CD14-positive monocyte (primary cell): ENCODE measurements at regions not wholly inside any gene's neighbourhood (a gene's known extent, or its start where the extent isn't known, plus 50 kb on each side); places are given as distances from the start of the nearest gene placed in this dataset.

Experiments
- DNase-seq, 3 donors: peaks; one replicate each; pipeline ENCODE4 v3.0.0-alpha.2; 2011 to 2022
- H2AFZ ChIP-seq: 2 replicates; pipeline ENCODE4 v1.6.0; 2012; ENCODE audit warnings: mild to moderate bottlenecking, low read depth, low read length, inconsistent platforms; ENCODE audit not compliant: insufficient read depth, poor library complexity, severe bottlenecking
- H3K27ac ChIP-seq, 2 donors: 1 replicate in 1 of 2; 2 replicates in 1 of 2; pipeline ENCODE4 v1.5.1; 2012 to 2013; ENCODE audit warnings: low read length in 2 of 2, control low read depth in 1 of 2, inconsistent platforms in 1 of 2, low read depth in 1 of 2, mild to moderate bottlenecking in 1 of 2
- H3K27me3 ChIP-seq, 2 donors: one replicate each; pipeline versions ENCODE4 v1.6.0 to v1.6.1; 2011 to 2013; ENCODE audit warnings: low read length in 2 of 2; ENCODE audit not compliant: control insufficient read depth in 2 of 2, insufficient read depth in 2 of 2
- H3K36me3 ChIP-seq, 2 donors: replicated peaks in 1 of 2; 1 replicate in 1 of 2; 2 replicates in 1 of 2; pipeline versions ENCODE4 v1.5.1 to v1.6.1; 2012 to 2013; ENCODE audit warnings: low read length in 2 of 2, control low read depth in 1 of 2, inconsistent platforms in 1 of 2, mild to moderate bottlenecking in 1 of 2; ENCODE audit not compliant: insufficient read depth in 2 of 2, control insufficient read depth in 1 of 2
- H3K4me1 ChIP-seq, 2 donors: 1 replicate in 1 of 2; 2 replicates in 1 of 2; pipeline versions ENCODE4 v1.5.1 to v1.6.1; 2012 to 2013; ENCODE audit warnings: low read length in 2 of 2, control low read depth in 1 of 2, inconsistent platforms in 1 of 2, mild to moderate bottlenecking in 1 of 2, moderate library complexity in 1 of 2; ENCODE audit not compliant: insufficient read depth in 2 of 2, control insufficient read depth in 1 of 2
- H3K4me2 ChIP-seq: replicated peaks from 2 replicates; pipeline ENCODE3; 2012; ENCODE audit warnings: low read length, moderate library complexity, mild to moderate bottlenecking; ENCODE audit not compliant: poor library complexity, severe bottlenecking; ENCODE audit errors: extremely low read depth
- H3K4me3 ChIP-seq, 3 experiments: fragments of 200-600 bp in 1 of 3; sonication (generic) in 1 of 3; replicated peaks in 1 of 3; 1 replicate in 2 of 3; 2 replicates in 1 of 3; pipeline ENCODE4 v1.5.1; 2011 to 2013; ENCODE audit warnings: low read length in 3 of 3, mild to moderate bottlenecking in 3 of 3, control low read depth in 2 of 3, low read depth in 2 of 3, inconsistent platforms in 1 of 3, moderate library complexity in 1 of 3
- H3K79me2 ChIP-seq: 2 replicates; pipeline ENCODE4 v1.6.0; 2012; ENCODE audit warnings: mild to moderate bottlenecking, control low read depth, inconsistent platforms, low read length, moderate library complexity; ENCODE audit not compliant: insufficient read depth
- H3K9ac ChIP-seq: 2 replicates; pipeline ENCODE4 v1.6.0; 2017; ENCODE audit warnings: low read length, mild to moderate bottlenecking; ENCODE audit not compliant: insufficient read depth, poor library complexity, severe bottlenecking
- H3K9me3 ChIP-seq, 2 donors: replicated peaks in 1 of 2; 1 replicate in 1 of 2; 2 replicates in 1 of 2; pipeline versions ENCODE4 v1.5.1 to v1.6.1; 2012 to 2013; ENCODE audit warnings: low read length in 2 of 2, control low read depth in 1 of 2; ENCODE audit not compliant: control insufficient read depth in 1 of 2, insufficient read depth in 1 of 2
- H4K20me1 ChIP-seq: 2 replicates; pipeline ENCODE4 v1.6.0; 2012; ENCODE audit warnings: mild to moderate bottlenecking, low read length, control low read depth, moderate library complexity; ENCODE audit not compliant: insufficient read depth
- H3K27ac Mint-ChIP-seq, 7 donors: one replicate each; pipeline ENCODE4 v1.8.0; 2020; ENCODE audit warnings: mild to moderate bottlenecking in 7 of 7, mixed read lengths in 7 of 7, moderate library complexity in 6 of 7, inconsistent platforms in 2 of 7
- H3K27me3 Mint-ChIP-seq, 3 donors: one replicate each; pipeline ENCODE4 v1.8.0; 2021 to 2022; ENCODE audit warnings: low read depth in 3 of 3, mild to moderate bottlenecking in 3 of 3, mixed read lengths in 3 of 3, moderate library complexity in 3 of 3, inconsistent platforms in 1 of 3
- H3K36me3 Mint-ChIP-seq, 2 donors: one replicate each; pipeline ENCODE4 v1.8.0; 2020; ENCODE audit warnings: mixed read lengths in 2 of 2, inconsistent platforms in 1 of 2, mild to moderate bottlenecking in 1 of 2
- H3K4me1 Mint-ChIP-seq: one replicate; pipeline ENCODE4 v1.8.0; 2020; ENCODE audit warnings: mild to moderate bottlenecking, mixed read lengths
- H3K4me3 Mint-ChIP-seq, 2 donors: one replicate each; pipeline ENCODE4 v1.8.0; 2020; ENCODE audit warnings: mild to moderate bottlenecking in 2 of 2, mixed read lengths in 2 of 2, moderate library complexity in 1 of 2
- H3K9me3 Mint-ChIP-seq, 7 donors: one replicate each; pipeline ENCODE4 v1.8.0; 2020 to 2022; ENCODE audit warnings: mixed read lengths in 7 of 7, mild to moderate bottlenecking in 6 of 7, moderate library complexity in 6 of 7, inconsistent platforms in 2 of 7
- WGBS: methylation state at CpG from one replicate; pipeline ENCODE4 v1.1.5; 2013; ENCODE audit warnings: missing lambda C conversion rate; ENCODE audit not compliant: insufficient coverage; 5-methylcytosine and 5-hydroxymethylcytosine counted together
- intact Hi-C, 2 donors: fragments of 100-400 bp; cut with micrococcal nuclease; formaldehyde crosslinking; loops; one replicate each; pipeline versions ENCODE4 v1.15.0 to v1.15.1; 2023
- TF ChIP-seq, protein P1 (sequence below): fragments of 200-600 bp; IDR thresholded peaks from one replicate; pipeline ENCODE4 v1.8.0; 2022; ENCODE audit warnings: antibody characterized with exemption, mild to moderate bottlenecking

DNA sequence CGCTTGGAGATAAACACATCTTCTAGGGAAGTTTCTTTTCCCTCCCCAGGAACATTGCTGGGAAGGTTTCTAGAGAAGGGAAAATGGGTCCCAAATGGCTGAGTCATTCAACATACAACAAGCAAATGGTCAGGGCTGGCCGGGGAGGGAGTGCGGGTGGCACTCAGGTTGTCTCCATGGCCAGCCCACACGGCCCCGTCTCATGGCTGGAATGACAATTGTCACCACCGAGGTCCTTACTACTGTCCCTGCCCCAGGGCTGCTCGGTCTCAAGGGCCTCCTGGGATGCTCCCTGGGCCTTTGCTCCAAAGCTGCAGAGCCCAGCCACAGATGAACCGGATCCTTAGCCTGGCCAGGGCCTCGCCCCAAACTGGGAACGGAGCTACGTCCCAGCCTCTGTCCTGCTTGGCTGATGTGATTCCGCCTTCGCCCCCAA is 121.9 kb downstream of the FGF18 start:
- Histone ChIP-seq H3K4me3 (no peak overlapping the region), H3K4me1 (no peaks in the 10 kb centered on the region), H3K79me2 (no peaks in the 10 kb centered on the region), H3K4me2 (no peak overlapping the region), H3K36me3 (no peaks in the 10 kb centered on the region), H4K20me1 (no peaks in the 10 kb centered on the region), H3K9ac (no peak overlapping the region), H2AFZ (no peak overlapping the region), H3K27me3 (no peaks in the 10 kb centered on the region), H3K9me3 (no peaks in the 10 kb centered on the region), H3K27ac (no peak overlapping the region)
- 91% methylated on average over 12 of the region's 13 CpGs for WGBS
- TF ChIP-seq, protein P1, sequence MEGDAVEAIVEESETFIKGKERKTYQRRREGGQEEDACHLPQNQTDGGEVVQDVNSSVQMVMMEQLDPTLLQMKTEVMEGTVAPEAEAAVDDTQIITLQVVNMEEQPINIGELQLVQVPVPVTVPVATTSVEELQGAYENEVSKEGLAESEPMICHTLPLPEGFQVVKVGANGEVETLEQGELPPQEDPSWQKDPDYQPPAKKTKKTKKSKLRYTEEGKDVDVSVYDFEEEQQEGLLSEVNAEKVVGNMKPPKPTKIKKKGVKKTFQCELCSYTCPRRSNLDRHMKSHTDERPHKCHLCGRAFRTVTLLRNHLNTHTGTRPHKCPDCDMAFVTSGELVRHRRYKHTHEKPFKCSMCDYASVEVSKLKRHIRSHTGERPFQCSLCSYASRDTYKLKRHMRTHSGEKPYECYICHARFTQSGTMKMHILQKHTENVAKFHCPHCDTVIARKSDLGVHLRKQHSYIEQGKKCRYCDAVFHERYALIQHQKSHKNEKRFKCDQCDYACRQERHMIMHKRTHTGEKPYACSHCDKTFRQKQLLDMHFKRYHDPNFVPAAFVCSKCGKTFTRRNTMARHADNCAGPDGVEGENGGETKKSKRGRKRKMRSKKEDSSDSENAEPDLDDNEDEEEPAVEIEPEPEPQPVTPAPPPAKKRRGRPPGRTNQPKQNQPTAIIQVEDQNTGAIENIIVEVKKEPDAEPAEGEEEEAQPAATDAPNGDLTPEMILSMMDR, result no peak
- H3K27me3 Mint-ChIP-seq, result peaks cover 0 to 6% (median 3%) of the 10 kb centered on the region in 3 donors
- no peaks in the 10 kb centered on the region for H3K36me3 Mint-ChIP-seq
- no peak overlapping the region for H3K4me3 Mint-ChIP-seq
- H3K4me1 Mint-ChIP-seq, result no peaks in the 10 kb centered on the region
- H3K9me3 Mint-ChIP-seq, result peaks cover 0 to 2% (median 0%) of the 10 kb centered on the region in 7 donors
- intact Hi-C loops, result no loop called here
- H3K27ac Mint-ChIP-seq, result no peak overlapping the region
- DNase-seq, result no peak

DNA sequence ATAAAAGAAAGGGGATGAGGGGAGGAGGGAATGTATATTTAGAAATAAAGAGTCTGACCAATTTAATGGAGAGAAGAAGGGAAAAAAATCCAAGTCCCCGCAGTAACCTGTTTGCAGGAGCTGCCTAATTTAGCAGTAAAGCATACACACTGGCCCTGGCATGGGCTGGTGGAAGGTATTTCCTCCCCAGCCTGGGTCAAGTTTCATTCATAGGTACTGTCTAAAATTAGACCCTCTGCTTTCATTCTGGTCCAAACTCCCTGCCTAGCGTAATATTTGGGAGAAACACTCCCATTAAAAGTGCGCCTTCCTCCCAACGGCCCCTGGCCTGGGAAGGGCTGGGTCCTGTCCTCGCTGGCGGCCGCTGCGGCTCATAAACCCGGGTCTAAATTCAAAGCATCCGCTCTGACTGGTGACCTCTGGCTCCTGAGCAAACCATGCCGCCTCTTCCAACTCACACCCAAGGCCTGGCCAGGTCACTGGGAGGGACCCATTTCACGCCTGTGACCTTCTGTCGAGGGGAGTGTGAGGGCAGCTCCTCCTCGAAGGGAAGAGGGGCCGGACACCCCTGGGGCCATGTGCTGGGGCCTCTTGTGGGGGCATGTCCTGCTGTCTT is 123.2 kb downstream of the FGF18 start:
- Histone ChIP-seq H3K79me2 (no peaks in the 10 kb centered on the region), H3K27me3 (no peaks in the 10 kb centered on the region), H3K4me3 (no peak overlapping the region), H3K4me2 (no peak overlapping the region), H3K9me3 (no peaks in the 10 kb centered on the region), H4K20me1 (no peaks in the 10 kb centered on the region), H3K4me1 (no peaks in the 10 kb centered on the region), H3K27ac (no peak overlapping the region), H3K36me3 (no peaks in the 10 kb centered on the region), H3K9ac (no peak overlapping the region), H2AFZ (no peak overlapping the region)
- WGBS, result 84% methylated on average over 7 of the region's 15 CpGs
- DNase-seq, result no peak
- H3K27ac Mint-ChIP-seq, result no peak overlapping the region
- TF ChIP-seq, protein P1, result no peak
- peaks cover 0 to 5% (median 3%) of the 10 kb centered on the region in 3 donors for H3K27me3 Mint-ChIP-seq
- H3K4me1 Mint-ChIP-seq, result no peaks in the 10 kb centered on the region
- peaks cover 0 to 2% (median 0%) of the 10 kb centered on the region in 7 donors for H3K9me3 Mint-ChIP-seq
- intact Hi-C loops, result no loop called here
- H3K4me3 Mint-ChIP-seq, result no peak overlapping the region
- no peaks in the 10 kb centered on the region for H3K36me3 Mint-ChIP-seq
